Transverse colon (tissue), 3 donors: ENCODE measurements at regions not wholly inside any gene's neighbourhood (a gene's known extent, or its start where the extent isn't known, plus 50 kb on each side); places are given as distances from the start of the nearest gene placed in this dataset.

Source experiments
- POLR2A ChIP-seq: fragments of 450-650 bp; IDR thresholded peaks from one replicate; pipeline ENCODE4 v1.6.1; 2016; ENCODE audit warnings: antibody characterized with exemption, mild to moderate bottlenecking, moderate library complexity
- TF ChIP-seq, protein P1 (sequence below), 5 experiments: fragments of 200-600 bp in 3 of 5; fragments of 450-650 bp in 2 of 5; sonication (generic) in 3 of 5; IDR thresholded peaks; 1 replicate in 2 of 5; 2 replicates in 3 of 5; pipeline ENCODE4 v1.5.1; 2016 to 2017; ENCODE audit warnings: antibody characterized with exemption in 5 of 5, inconsistent platforms in 3 of 5, mild to moderate bottlenecking in 2 of 5, moderate library complexity in 1 of 5

DNA sequence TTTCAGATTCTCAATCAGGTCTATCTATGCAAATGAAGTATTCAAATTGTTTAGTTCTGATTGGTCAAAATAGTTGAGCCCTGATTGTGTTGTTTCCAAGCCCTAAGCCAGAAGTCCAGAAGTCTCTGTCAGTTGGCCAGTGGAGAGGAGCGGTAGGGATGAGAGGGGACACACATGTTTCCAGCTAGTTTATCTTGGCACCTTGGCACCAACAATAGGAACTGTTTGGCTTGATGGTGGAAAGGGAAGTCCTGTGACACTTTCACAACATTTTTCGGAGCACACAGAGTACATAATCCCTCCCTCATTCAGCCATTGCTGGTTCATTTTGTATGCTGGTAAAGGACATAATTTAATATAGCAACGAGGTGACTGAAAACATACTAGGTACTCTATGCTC lies 1661.6 kb downstream of the SUCLG1 start:
- TF ChIP-seq POLR2A, result no peak
- TF ChIP-seq, protein P1, sequence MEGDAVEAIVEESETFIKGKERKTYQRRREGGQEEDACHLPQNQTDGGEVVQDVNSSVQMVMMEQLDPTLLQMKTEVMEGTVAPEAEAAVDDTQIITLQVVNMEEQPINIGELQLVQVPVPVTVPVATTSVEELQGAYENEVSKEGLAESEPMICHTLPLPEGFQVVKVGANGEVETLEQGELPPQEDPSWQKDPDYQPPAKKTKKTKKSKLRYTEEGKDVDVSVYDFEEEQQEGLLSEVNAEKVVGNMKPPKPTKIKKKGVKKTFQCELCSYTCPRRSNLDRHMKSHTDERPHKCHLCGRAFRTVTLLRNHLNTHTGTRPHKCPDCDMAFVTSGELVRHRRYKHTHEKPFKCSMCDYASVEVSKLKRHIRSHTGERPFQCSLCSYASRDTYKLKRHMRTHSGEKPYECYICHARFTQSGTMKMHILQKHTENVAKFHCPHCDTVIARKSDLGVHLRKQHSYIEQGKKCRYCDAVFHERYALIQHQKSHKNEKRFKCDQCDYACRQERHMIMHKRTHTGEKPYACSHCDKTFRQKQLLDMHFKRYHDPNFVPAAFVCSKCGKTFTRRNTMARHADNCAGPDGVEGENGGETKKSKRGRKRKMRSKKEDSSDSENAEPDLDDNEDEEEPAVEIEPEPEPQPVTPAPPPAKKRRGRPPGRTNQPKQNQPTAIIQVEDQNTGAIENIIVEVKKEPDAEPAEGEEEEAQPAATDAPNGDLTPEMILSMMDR (IDR thresholded peaks at IDR 0.05), result no peak
